Erythroblast (primary cell): ENCODE measurements at regions not wholly inside any gene's neighbourhood (a gene's known extent, or its start where the extent isn't known, plus 50 kb on each side); places are given as distances from the start of the nearest gene placed in this dataset.
"Not testable (repeated sequence)": the region's sequence is repeated elsewhere in the genome, so short reads cannot be mapped to it uniquely, and the experiment has no call there.

Source experiments
- DNase-seq, 2 experiments: peaks; one replicate each; lab custom pipeline; 2025; lab: John Stamatoyannopoulos, UW
- GATA1 ChIP-seq: IDR thresholded peaks from 2 replicates; pipeline ENCODE4 v1.6.1; 2011; ENCODE audit warnings: low read depth, mild to moderate bottlenecking, control low read depth, low read length, moderate library complexity
- POLR2A ChIP-seq: IDR thresholded peaks from 2 replicates; pipeline ENCODE4 v1.6.1; 2011; ENCODE audit warnings: mild to moderate bottlenecking, low read length

DNA sequence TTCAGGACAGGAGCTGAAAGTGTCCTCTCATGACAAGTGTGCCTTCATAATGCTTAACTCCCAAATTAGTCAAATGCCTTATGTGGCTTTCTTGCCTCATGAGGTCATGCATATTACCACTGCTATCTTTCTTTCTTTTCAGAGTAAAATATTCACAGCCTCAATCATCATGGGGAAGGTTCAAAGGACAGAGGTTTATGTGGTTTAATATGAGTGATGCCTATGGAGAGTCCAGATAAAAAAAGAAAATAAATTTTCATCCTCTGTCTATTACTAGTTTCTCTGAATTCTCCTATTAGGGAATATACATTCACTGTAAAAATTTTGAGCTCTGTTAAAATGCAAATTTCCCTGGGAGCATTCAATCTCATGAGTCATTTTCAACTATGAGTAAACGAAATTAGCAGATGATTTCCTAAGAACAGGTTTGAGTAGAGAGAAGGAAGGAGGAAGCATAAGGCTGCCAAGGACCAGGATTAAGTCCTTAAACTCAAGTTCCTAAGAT is 396.9 kb upstream of the ADGRB3 start:
- TF ChIP-seq POLR2A (no peak), GATA1 (no peak)
- DNase-seq: no peak

DNA sequence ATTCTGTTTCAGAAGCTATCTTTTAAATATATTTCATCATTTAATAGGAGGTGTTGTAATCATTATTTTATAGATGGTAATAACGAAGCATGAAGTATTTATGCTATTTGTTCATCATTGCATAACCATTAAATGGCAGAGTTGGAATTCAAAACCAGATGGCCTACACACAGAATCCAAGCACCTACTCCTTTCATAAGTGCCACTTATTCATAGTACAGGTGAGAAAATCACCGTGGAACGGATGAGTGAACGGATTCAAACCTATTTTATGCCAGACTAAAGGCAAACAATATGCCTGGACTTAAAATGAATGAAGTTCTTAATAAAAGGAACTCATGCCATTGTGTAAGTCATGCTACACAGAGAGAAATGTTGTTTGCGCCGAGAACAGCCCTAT is 397.9 kb upstream of the ADGRB3 start:
- TF ChIP-seq GATA1: no peak
- TF ChIP-seq POLR2A: no peak

DNA sequence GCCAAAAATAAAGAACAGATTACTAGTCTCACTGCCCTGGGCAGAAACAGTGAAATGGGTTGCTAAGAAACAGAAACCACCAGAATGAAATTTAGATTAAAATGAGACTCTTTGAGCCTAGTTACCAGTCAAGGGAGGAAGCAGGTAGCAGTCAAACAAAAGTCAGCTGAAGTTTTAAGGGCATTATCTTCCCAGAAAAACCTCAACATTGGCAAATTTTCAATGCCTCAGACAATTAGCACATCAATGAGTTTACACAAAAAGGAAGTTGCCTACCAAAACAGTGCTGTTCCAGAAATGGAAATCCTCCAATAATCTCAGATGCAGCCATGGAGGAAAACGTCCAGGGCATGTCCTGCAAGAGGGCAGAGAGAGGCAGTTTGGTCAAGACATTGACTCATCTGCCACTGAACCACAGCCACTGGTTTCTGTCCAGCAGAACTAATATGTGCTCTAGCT is 399.7 kb upstream of the ADGRB3 start:
- TF ChIP-seq POLR2A (no peak), GATA1 (no peak)
- no peak for DNase-seq

More for the DNA sequence above, 397.9 kb upstream of the ADGRB3 start:
- DNase-seq: no peak

DNA sequence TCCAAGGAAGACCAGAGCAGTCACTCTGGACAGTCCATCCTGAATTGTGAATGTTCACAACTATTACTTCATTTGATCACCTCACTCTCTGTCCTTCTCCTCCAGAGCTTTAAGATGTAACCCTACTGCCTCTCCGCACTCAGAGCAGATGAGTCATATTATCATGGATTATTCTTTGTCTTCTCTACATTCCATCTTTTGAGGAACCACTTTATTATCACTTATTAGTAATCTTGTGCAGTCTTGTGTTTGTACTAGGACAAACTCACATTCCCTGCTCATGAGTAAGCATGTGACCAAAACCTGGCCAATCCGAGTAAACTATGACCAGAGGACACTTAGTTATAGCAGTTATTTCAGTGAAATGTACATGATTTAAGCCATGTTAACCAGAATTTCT is 401.5 kb upstream of the ADGRB3 start:
- TF ChIP-seq POLR2A: no peak
- TF ChIP-seq GATA1: no peak
- DNase-seq: no peak

DNA sequence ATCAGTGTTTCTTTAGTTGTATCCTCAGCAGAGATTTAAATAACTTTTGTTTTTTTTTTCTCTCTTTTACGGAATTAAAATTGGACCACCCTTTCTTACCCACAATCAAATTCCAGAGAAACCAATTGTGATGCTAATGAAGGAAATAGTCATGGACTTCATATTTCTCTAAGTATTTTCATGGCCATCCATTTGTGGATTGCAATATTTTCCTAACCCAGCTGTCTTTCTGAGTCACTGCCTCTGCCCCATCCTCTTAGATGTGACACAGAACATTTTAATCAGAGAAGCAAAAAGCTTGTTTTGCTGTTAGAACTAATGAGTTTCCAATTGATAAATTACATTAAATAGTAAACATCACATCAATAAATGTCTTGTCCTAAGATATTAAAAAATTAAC is 405.5 kb upstream of the ADGRB3 start:
- no peak for DNase-seq
- TF ChIP-seq POLR2A: no peak
- TF ChIP-seq GATA1: no peak

DNA sequence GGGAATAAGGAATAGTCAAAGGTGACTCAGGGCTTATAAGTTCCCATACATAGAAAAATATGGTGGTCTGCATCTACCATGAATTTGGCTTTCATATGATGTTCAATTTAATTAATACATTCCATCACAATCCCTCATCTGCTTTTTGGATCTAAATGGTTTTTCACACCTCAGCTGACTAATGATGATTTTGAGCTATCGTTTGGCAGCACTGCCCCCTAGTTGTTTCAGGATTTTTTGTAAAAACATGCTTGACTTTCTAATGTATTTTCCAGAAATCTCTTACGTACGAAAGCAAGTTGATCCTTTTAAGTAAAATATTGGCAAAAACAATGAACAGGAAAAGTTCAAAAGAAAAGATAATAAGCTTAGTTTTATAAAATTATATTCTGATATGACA is 408.6 kb upstream of the ADGRB3 start:
- DNase-seq: no peak

DNA sequence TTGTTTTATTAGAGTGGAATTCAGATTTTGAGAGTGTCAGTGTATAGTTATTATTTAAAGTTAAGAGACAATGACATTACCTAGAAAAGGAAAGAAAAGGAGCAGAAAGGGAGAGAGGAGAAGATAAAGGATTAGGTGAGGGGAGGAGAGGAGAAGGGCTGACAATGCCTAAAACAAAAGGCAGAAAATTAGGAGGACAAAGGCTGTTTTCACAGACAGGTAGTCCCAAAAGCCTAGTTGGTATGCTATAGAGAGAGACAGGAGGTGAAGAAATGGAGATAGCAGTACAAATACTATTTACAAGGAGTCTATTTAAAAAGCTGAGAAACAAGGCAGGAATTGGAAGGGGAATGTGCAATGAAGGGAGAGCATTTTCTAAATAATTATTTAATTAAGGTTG is 409.4 kb upstream of the ADGRB3 start:
- TF ChIP-seq POLR2A (no peak), GATA1 (no peak)
- DNase-seq: no peak

More for the DNA sequence above, 408.6 kb upstream of the ADGRB3 start:
- no peak for TF ChIP-seq GATA1
- no peak for TF ChIP-seq POLR2A

DNA sequence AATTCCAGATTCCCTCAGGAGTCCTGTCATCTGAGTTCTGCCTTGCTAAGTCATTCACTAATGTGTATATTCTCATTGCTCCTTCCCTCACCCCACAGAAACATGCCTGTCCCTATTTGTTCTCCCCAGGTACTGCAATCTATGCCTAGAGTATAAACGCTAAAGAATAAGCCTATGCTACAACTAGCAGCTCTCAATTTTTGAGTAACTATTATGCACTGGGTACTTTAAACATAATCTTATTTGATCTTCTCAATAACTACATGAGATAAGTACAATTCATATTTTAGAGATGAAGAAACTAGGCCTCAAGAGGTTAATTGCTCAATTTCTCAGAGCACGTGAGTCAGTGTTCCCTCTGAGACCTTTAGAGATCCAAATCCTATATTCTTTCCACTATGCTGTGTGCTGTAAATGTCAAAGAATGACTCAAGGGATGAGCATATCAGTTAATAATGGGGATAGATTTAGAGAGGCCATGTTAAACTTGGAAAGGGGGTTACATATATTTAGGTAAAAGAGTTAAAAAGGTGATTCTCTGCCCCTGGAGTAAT is 423.8 kb upstream of the ADGRB3 start:
- DNase-seq: no peak
- TF ChIP-seq GATA1 (no peak), POLR2A (no peak)

DNA sequence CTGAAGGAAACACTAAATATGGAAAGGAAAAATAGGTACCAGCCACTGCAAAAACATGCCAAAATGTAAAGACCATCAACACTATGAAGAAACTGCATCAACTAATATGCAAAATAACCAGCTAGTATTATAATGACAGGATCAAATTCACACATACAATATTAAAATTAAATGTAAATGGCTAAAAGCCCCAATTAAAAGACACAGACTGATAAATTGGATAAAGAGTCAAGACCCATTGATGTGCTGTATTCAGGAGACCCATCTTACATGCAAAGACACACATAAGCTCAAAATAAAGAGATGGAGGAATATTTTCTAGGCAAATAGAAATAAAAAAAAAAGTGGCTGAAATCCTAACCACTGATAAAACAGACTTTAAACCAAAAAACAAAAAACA is 427.5 kb upstream of the ADGRB3 start:
- DNase-seq: not testable (repeated sequence)

DNA sequence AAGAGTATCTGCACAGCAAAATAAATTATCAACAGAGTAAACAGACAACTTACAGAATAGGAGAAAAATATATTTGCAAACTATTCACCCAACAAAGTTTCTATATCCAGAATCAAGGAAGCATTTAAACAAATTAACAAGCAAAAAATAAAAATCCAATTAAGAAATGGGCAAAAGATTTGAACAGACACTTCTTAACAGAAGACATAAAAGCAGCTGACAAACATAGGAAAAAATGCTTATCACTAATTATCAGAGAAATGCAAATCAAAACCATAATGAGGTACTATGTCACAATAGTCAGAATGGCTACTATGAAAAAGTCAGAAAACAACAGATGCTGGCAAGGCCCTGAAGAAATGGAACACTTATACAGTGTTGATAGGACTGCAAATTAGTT is 434.2 kb upstream of the ADGRB3 start:
- TF ChIP-seq GATA1 (no peak), POLR2A (no peak)
- no peak for DNase-seq

DNA sequence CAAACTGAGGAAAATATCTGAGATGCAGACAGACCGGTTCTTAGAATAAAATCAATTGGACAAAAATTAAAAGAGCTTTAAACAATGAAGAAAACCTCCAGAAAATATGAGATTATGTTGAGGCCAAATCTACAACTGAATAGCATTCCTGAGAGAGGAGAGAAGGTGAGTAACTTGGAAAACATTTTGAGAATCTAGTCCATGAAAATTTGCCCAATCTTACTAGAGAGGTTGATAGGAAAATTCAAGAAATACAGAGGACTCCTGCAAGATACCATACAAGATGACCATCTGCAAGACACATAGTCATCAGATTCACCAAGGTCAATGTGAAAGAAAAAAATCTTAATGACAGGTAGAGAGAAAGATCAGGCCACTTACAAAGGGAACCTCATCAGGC is 437.7 kb upstream of the ADGRB3 start:
- no peak for DNase-seq
- TF ChIP-seq POLR2A (no peak), GATA1 (no peak)

DNA sequence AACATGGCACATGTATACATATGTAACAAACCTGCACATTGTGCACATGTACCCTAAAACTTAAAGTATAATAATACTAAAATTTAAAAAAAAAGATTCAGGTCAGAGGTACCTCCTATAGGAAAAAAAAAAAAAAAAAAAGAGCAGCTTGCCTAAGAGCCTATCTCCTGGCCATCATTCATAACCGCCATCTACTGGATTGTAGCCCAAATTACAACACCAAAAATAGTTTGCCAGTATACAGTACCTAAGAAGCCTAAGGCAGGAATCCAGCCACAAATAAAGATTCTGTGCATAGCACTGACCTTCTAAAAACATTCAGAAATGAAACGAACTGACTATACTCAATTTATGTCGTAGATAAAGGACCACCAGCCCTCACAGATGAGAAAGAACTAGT is 438.4 kb upstream of the ADGRB3 start:
- TF ChIP-seq GATA1 (no peak), POLR2A (no peak)
- DNase-seq: peak in 1 of 2 experiments; percentile 1

DNA sequence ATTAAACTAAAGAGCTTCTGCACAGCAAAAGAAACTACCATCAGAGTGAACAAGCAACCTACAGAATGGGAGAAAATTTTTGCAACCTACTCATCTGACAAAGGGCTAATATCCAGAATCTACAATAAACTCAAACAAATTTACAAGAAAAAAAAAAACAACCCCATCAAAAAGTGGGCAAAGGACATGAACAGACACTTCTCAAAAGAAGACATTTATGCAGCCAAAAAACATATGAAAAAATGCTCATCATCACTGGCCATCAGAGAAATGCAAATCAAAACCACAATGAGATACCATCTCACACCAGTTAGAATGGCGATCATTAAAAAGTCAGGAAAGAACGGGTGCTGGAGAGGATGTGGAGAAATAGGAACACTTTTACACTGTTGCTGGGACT is 439.3 kb upstream of the ADGRB3 start:
- DNase-seq: not testable (repeated sequence)

DNA sequence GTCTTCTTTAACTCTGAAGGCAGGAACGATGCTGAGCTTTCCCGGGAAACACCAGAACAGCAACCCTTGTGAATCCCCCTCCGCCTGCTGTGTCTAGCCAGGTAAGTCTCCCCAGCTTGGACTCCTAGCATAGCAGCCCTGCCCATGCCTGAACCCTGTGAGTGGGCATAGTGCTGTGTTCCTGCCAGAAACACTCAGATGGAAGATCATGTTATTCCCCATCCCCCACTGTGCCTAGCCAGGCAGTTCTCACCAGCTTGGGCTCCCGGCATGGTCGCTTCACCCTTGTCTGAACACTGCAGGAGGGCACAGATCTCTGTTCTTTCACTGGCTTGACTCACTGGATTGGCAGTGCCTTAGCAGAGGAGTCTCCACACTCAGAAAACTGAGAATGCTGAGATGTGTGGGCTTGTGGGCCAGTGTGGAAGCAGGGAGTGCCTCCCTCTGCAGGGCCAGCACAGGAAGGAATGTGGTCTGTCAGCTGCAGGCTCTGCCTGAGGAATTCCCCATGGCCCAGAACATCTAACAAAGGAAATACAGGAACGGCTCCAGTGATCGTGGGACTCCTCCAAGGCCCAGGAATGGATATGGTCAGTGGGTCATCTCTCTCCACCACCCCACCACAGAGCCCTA is 440.1 kb upstream of the ADGRB3 start:
- DNase-seq: no peak
- TF ChIP-seq POLR2A (no peak), GATA1 (no peak)

DNA sequence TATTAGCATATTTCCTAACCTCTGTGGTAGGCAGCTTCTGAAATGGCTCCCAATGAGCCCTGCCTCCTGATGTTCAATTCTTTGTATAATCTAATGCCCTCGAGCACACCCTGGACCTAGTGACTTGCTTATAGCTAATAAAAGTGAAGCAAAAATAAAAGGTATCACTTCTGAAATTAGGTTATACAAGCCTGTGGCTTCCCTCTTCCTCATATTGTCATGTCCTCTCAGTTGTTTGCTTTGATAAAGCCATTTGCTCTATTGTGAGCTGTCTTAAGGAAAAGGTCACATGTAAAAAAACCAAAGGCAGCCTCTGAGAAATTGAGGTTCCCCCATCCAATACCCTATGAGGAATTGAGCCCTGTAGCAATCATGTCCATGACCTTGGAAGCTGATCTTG is 442.1 kb upstream of the ADGRB3 start:
- no peak for DNase-seq
- TF ChIP-seq POLR2A (no peak), GATA1 (no peak)

DNA sequence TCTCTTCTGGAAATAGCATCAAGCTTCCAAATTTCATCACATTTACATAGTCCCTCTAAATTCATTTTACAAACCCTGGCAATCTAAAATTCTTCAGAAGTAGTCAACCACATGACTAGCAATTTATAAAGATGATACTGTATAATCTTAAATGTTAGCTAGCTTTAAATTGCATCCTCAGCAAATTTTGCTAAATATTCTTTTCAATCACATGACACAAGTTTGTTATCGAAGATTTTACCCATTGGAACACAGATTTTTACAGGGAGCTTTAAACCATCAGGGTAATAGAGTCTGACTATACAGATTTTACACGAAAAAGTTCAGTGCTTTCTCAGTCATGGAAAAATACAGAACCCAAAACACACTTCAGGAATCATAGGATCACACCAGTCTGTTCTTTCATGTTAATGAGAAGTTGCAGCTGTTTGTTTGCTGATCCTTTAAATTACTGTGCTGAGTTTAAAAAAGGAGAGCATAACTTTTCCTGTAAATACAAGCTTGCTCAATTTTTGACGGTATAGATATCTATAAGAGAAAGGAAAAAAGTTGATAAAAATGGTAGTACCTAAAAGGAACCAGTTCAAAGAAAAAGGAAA is 445.8 kb upstream of the ADGRB3 start:
- no peak for DNase-seq
- TF ChIP-seq GATA1: no peak
- no peak for TF ChIP-seq POLR2A
